Astrocyte of the spinal cord (primary cell): ENCODE measurements at regions not wholly inside any gene's neighbourhood (a gene's known extent, or its start where the extent isn't known, plus 50 kb on each side); places are given as distances from the start of the nearest gene placed in this dataset.

Source experiments
- DNase-seq: peaks from one replicate; pipeline ENCODE4 v3.0.0; 2011; ENCODE audit warnings: low read depth, low spot score
- H3K4me3 ChIP-seq: 2 replicates; pipeline ENCODE4 v1.5.1; 2011; ENCODE audit warnings: low read depth, mild to moderate bottlenecking, low read length, moderate library complexity
- in situ Hi-C: cut with HindIII; loops from 2 replicates; pipeline ENCODE4 v1.10.0; 2017; ENCODE audit warnings: low sequenced_read_pairs
- TF ChIP-seq, protein P1 (sequence below): IDR thresholded peaks from 2 replicates; pipeline ENCODE4 v1.5.1; 2012; ENCODE audit warnings: low read depth, mild to moderate bottlenecking, low read length, inconsistent platforms

DNA sequence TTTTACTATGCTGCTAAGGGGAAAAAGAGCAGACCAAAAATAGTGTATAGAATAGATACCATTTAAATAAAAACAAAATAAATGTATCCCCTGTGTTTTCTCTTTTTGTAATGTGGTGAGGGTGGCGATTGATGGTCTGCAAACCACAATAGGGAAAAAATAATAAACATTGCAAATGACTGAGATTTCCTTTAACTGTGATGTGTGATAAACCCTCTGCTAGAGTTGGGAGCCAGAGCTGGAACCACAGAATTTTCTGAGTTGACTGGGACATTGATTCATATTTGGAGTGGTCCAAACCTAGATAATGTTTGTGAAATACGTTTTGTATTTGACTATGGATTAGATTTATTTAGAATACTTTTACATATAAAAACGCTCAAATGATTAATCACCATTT is 70.6 kb upstream of the PTGFR start:
- TF ChIP-seq, protein P1, sequence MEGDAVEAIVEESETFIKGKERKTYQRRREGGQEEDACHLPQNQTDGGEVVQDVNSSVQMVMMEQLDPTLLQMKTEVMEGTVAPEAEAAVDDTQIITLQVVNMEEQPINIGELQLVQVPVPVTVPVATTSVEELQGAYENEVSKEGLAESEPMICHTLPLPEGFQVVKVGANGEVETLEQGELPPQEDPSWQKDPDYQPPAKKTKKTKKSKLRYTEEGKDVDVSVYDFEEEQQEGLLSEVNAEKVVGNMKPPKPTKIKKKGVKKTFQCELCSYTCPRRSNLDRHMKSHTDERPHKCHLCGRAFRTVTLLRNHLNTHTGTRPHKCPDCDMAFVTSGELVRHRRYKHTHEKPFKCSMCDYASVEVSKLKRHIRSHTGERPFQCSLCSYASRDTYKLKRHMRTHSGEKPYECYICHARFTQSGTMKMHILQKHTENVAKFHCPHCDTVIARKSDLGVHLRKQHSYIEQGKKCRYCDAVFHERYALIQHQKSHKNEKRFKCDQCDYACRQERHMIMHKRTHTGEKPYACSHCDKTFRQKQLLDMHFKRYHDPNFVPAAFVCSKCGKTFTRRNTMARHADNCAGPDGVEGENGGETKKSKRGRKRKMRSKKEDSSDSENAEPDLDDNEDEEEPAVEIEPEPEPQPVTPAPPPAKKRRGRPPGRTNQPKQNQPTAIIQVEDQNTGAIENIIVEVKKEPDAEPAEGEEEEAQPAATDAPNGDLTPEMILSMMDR, result no peak
- in situ Hi-C loops, result no loop called here
- peak; percentile 41 for DNase-seq
- no peak overlapping the region for H3K4me3 ChIP-seq

DNA sequence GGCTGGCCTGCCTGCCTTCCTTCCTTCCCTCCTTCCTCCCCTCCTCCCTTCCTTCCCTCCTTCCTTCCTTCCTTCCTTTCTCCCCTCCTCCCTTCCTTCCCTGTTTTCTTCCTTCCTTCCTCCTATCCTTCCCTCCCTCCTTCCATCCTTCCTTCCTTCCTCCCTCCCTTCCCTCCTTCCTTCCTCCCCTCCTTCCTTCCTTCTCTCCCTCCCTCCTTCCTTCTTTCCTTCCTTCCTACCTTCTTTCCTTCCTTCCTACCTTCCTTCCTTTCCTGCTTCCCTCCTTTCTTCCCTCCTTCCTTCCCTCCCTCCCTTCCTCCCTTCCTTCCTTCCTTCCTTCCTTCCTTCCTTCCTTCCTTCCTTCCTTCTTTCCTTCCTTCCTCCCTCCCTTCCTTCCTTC is 70.1 kb upstream of the PTGFR start:
- TF ChIP-seq, protein P1, result no peak
- no peak overlapping the region for H3K4me3 ChIP-seq
- DNase-seq, result no peak
- in situ Hi-C loops, result no loop called here

DNA sequence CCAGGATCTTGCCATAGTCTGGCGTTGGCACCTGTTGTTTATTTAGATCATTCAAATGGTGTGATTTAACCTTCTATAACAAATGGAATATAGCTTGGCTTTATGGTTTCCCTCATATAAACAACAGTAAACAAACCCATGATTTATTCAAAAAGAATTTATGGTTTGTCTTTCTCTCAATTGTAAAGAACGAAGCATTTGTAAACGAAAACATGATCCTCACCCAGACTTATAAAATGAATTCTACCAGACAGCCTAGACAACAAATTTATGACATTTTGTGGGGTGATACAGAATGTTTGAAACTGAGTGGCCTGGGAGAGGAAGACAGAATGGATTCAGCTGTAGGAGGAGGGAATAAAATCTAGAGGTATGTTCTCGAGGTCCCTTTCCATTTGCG is 66.1 kb upstream of the PTGFR start:
- in situ Hi-C loops, result no loop called here
- H3K4me3 ChIP-seq, result no peak overlapping the region
- TF ChIP-seq, protein P1, result no peak
- DNase-seq, result no peak

DNA sequence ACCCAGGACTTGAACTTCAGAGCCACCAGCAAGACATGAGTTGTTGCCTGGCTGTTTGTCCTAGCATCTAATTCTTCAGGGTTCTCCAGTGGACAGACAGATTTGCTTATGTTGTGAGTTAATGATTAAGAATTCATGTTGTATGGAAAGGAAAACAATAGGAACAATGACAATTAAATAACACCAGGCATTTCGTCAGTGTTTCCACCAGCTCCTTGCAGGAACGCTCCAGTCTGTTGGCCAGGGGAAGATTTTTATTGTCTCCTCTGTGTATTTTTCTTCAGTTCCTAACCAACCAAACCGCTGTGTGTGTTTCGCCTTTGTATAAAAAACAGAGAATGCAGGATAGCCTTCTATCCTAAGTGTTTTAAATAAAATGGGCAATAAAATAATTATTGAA is 64.4 kb upstream of the PTGFR start:
- TF ChIP-seq, protein P1, result no peak
- no peak overlapping the region for H3K4me3 ChIP-seq
- peak; percentile 30 for DNase-seq
- in situ Hi-C loops, result no loop called here

DNA sequence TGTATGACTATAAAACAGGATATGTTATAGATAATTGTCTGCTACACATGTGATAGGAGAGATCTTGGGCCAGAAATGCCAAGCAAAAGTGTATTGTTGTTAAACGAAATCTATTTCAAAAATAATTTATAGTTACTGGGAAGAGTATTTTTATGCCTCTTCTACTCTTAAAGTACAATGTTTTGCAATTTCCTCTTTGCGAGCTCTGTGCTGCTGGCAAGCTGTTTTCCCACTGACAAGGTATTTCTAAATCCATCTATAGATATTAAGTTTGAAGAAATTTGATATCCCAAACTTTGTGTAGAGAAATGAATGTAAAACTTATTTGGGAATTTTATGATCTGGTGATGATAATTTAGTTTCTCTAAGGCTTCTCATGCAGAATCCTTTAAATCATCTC is 63.3 kb upstream of the PTGFR start:
- no peak for DNase-seq
- in situ Hi-C loops, result no loop called here
- no peak overlapping the region for H3K4me3 ChIP-seq
- TF ChIP-seq, protein P1, result no peak

DNA sequence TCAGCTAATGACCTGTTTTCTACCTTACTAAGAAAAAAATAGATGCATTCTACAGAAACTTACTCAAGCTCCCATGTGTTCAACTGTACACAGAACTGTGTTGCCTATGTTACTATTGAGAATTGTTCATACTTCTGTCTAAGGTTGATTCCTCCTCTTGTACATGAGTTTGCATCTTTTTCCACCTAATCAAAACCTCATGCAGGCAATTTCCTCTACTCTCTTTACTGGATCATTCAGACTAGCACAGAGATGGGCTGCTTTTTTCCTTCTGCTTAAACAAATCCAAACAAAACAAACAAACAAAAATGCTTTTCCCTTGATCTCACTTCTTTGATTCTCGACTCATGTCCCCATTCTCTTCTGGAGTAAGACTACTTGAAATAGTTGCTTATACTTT is 58.8 kb upstream of the PTGFR start:
- H3K4me3 ChIP-seq, result no peak overlapping the region
- DNase-seq, result no peak
- TF ChIP-seq, protein P1, result no peak
- in situ Hi-C loops, result no loop called here

DNA sequence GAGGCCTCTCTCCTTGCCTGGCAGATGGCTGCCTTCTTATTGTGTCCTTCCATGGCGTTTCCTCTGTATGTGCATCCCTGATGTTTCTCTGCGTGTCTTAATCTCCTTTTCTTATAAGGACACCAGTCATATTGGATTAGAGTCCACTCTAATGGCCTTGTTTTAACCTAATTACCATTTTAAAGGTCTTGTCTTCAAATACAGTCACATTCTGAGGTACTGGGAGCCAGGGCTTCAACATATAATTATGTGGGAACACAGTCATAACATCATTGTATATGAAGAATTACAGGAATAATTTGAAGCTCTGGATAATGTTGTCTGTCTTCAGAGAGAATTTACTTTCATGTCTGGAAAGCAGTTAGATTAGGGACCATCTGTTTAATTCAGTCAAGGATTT is 56.4 kb upstream of the PTGFR start:
- in situ Hi-C loops, result no loop called here
- DNase-seq, result no peak
- H3K4me3 ChIP-seq, result no peak overlapping the region
- TF ChIP-seq, protein P1, result no peak
